GM21737 (cell line): ENCODE measurements at regions not wholly inside any gene's neighbourhood (a gene's known extent, or its start where the extent isn't known, plus 50 kb on each side); places are given as distances from the start of the nearest gene placed in this dataset.

Experiments used
- ATAC-seq: cut with Tn5 transposase; IDR thresholded peaks from one replicate; pipeline ENCODE4 v1.9.1; 2021; ENCODE audit warnings: mild to moderate bottlenecking, moderate library complexity; ENCODE audit not compliant: unreplicated experiment

DNA sequence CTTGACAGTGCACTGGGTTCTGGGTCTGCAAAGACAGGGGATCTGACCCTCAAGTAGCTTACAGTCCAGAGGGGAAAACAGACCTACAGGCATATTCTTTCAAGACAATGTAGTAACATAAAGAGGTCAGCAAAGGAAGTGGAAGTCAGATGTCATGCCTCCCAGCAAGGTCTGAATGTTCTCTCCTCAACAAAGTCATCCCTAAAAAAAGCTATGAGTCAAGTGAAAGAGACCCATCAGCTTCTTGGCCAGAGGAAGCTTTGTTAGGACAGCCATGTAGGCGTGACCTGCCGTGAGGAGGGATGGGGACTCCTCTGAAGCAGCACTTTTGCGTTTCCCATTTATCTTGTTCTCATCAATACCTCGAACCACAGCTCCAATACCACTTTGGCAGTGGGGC, 331.6 kb upstream of the NR2F2 start:
- no peak for ATAC-seq

DNA sequence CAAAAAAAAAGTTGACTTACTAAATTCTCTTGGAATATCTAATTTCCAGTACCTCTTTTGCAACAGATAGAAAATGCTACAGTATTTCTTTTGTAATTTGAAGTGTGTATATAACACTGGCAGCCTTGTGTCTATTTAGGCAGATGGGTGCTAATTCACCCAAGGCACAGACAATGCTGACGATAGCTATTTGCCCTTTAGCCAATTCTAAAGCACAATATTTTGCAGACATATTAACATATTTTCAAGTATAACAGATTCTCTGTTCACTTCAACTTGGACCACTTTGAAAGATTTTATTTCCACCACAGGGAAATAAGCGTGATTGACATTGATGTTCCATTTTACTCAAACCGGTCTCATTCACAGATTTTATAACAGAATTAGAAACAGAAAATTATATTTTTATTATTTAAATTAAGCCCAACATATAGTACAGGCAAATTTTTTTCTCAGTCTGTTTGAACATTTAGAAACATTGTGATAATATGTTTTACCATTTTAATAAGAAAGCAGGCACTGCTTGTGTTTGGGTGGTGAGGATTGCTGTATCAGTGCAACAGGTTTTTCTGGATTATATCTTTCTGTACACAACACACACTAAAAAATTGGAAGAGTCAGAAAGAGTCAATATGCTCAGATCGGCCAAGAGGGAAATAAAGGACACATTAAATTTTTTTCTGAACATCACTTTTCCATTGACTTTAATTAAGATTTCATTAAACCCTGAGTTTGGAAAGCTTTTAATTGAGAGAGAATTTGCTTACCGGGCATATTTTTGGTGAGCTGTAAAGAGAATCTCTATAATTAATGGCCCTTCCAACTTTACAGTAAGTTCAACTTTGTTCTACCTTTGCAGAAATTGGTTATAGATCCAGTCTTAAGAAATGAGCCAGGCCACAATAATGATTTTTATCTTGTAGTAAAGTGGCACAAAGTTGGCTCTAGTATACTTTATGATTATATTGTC, 327.3 kb upstream of the NR2F2 start:
- ATAC-seq, result no peak

DNA sequence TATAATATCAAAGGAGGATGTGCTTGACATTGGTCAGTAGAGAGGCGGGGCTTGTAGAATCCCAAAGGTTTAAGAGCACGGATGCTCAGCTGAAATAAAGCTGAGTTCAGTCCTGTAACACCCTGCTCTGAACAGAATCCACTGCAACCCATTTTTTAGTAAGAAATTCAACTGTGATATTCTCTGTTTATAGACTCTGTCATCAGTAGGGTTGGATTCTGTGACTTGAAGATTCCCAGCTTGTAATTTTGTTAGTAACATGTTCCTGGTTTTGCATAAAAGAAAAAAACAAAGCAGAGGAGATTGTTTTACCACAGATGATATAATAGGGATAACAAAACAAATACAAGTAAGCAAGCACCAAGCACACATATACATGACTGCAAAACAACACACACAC, 324.6 kb upstream of the NR2F2 start:
- ATAC-seq, result no peak

DNA sequence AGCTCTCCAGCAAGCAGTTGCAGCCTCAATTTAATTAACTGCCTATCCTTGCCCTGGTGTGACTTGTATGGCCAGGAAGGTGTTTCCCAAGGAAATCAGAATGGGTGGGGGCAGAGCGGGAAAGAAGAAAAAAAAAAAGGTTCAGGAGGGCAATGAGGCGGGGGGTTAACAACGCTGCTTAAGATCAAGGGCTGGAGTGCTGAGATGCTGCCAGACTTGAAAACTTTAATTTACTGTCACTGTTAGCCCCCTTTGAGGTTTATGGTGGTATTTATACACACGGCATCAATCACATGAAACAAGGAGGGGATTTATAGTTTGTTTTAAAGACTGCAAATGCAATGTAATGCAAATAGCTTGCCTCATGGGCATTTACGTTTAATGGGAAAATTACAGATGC, 319.4 kb upstream of the NR2F2 start:
- ATAC-seq, result no peak

DNA sequence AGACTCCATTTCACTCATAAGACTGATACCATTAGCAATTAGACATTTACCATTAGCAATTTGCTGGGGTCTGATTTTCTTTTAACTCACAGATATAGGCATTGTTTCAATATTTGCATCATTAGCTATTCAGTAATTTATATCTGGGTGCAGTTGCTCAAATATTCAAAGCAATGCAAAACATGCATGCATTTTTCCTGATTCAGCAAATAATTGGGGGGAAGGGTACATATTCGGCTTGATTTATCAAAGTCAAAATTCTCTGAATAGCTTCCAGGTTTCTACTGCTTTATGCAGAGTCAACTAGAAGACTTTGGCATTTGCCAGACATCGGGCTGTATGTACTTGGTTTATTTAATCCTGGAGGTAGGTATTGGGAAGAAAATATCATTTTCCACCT, 315.6 kb upstream of the NR2F2 start:
- ATAC-seq, result no peak

DNA sequence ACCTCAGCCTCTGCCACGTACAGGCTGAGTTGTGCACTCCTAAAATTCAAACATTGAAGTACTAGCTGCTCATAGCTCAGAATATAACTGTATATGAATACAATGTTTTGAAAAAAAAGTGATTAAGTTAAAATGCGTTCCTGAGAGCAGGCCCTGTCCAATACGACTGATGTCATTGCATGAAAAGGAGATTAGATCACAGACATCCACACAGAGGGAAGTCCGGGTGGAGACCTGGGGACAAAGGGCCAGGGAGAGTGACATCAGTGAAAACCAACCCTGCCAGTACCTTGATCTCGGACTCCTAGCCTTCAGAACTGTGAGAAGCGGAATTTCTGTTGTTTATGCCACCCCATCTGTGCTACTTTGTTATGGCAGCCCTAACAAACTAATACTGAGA, 311.4 kb upstream of the NR2F2 start:
- no peak for ATAC-seq

DNA sequence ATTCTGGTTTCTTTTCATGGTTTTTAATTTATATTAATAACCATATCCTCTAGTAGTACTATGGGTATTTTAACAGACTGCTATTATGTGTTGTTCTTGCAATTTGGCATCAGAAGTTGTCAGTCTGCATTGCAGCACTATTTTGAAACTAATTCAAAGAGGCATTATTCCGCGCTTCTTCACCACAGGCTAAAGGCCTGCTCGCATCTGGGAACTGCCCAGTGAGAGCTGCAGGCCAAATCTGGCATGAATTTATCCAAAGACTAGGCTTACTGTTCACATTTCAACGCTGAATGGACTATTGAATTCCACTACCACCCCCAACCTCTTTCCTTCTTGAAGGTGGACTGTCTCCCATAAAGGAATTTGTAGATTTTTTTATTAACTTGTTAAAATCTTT, 310.4 kb upstream of the NR2F2 start:
- no peak for ATAC-seq

DNA sequence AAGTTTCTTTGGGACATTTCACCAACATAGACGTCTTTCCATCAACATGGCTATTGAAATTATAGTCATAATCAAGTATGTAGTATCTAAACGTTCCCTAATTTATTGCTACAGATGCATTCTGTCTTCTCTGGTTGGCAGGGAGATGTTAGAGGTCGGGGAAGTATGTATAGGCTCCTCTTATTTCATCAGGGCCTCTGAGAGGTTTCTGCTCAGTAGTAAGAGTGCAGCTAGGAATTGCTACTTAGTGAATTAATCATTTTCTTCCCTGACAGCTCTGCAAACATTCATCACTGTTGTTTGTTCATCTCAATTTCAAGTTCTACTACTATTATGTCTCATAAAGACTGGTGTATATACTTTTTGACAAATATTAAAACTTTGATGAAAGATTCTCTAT, 309.7 kb upstream of the NR2F2 start:
- no peak for ATAC-seq

DNA sequence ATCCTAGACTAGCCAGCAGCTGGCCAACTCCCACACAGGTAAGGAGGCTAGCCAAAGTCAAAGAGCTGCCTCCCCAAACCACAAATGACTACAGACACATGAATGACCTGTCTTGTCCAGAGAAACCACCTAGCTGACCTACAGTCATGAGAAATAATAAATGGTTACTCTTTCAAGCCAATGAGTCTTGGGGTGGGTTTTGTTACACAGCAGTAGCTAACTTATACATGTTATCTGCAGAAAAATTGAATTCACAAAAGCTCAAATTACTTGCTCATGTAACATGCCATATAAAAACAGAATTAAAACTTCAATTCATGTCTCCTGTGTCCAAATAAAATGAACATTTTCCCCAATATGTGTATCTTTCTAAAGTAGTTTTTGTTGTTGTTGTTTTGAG, 307.4 kb upstream of the NR2F2 start:
- ATAC-seq, result no peak

DNA sequence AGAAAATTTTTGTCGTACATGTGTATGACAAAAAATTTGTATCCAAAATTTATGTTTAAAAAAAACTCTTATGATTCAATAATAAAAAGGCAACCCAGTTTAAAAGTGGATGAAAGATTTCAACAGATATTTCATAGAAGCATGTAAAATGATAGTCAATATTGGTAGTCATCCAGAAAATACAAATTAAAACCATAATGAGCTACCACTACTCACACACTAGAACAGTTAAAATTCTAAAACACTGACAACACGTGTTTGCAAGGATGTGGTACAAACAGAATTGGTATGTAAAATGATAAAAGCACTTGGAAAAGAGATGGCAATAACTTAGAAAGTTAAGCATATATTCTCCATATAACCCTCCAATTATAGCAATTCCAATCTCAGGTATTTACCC, 303.0 kb upstream of the NR2F2 start:
- no peak for ATAC-seq

DNA sequence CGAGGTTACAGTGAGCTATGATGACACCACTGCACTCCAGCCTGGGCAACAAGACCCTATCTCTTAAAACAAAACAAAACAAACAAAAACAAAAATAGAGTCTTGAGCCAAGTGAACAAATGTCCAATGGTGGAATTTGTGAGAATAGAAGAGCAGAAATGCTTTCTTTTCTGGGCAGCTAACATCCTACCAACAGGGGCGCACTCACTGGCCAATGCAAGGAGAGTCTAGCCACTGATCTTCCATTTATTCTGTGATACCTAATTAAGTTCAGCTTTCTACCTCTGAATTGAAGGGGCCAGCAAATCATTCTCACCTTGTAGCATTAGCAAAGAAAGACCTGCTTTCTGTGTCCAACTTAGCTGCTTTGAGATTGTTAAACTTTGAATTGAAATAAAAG, 301.9 kb upstream of the NR2F2 start:
- no peak for ATAC-seq

DNA sequence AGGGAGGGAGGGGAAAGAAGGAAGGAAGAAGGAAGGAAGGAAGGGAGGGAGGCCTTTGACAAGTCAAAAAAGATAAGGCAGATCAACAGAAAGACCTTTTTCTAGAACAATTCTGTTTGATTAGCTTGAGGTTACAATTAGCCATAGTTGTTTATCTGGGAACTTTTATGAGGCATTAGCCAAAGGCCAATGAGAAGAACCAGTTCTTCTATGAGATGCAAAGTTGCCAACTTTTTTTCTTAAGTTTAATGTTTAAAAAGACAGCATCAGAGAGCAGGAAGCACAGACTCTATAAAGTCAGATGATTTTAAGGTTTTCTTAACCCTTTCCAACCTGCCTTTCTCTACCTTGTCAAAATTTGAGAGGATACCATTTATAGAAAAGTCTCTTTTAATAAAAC, 301.3 kb upstream of the NR2F2 start:
- no peak for ATAC-seq

DNA sequence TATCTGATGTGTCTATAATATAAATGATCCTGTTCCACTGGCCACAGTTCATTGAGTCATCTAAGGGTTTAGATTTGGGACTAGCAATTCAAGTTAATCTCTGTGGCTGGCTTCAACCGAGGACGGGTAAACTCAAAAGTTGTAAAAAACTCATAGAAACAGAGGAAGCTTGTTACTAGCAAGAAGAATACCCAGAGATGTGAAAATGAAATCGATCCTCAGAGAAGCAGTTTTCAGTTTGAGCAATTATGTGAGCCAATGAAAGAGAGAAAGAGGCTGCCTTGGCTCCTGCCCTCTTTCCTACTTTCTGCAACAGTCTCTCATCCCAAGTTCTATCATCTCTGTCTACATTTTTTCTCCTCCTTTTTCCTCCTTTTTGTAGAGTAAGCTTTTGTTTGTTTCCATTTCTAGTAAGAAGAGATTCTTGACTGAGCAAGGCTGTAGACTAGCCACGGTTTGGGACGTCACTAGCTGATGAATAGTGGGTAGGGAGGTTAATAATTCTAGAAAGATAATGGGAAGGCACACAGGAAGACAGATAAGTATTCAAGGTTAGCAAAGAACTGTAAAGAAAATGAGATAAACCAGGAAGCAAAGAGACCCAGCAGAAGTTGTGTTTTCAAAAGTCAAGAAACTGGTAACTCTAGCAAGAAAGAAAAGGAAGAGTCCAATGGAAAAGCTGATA, 298.9 kb upstream of the NR2F2 start:
- ATAC-seq, result no peak

DNA sequence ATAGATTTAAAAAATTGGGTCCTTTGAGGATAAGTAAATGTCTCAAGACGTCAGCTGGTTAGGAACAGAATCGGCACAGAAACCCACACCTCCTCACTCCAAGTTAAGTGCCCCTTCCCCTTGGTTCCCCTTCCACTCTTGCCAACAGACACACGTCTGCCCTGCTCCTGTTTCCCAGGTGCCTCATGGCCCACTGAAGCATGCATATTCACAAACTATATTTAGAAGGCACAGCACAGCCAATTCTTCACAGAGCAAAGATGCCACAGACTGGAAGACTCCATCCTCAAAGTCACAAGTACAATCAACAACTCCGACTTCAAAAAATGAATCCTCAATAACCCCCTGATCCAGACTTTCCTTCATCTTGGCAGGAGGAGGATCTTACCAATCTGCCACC, 295.4 kb upstream of the NR2F2 start:
- ATAC-seq, result no peak

DNA sequence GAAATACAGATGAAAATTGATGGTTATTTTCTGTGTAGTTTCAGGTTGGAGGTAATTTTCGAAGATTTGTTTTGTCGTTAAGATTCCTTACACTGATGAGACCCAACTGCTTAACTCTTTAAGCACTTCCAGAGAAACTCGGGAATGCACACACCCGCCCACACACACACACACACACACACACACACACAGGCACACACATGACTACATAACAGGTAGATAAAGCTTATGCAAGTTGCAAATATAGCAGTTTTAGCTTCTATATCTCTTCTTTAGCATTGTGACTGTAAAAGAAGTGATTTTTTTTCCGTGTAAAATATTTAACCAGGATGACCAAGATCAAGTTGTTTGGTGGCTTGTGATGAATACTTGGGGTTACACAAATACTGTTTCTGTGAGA, 294.9 kb upstream of the NR2F2 start:
- ATAC-seq, result no peak

DNA sequence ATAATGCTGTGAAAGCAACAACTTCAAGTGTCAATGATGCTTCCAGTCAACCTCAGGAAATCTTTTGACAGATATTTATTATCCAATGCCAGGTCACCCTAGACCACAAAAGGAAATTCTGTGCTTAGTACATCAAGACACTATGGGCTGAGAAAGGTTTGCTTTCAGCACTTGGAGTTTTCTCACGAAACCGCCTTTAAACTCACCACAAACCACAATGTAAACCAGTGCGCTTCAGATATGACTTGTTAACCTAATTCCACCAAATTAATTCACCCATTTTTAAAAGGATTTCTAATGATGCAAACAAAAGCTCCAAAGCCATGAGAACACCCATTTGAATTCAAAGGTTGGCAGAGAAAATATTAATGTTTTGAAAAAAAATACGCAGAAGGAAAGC, 292.9 kb upstream of the NR2F2 start:
- ATAC-seq, result no peak

DNA sequence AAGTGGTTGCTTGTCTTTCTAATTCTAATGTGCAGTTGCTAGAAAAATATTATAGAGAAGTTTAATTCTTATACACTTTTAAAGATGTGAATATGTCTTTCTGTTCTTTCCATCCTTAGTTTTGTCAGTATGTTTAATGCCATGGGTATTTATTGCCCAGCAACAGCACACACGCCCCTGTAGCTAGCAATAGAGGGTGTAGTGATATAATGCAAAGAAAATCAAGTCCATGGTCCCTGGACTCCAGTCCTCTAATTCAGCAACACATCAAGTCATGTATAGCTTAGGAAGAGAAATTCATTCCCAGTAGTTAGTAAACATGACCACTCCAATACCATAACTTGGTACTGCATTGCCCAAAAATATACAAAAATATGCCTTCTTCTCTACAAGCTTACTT, 292.4 kb upstream of the NR2F2 start:
- ATAC-seq, result no peak

DNA sequence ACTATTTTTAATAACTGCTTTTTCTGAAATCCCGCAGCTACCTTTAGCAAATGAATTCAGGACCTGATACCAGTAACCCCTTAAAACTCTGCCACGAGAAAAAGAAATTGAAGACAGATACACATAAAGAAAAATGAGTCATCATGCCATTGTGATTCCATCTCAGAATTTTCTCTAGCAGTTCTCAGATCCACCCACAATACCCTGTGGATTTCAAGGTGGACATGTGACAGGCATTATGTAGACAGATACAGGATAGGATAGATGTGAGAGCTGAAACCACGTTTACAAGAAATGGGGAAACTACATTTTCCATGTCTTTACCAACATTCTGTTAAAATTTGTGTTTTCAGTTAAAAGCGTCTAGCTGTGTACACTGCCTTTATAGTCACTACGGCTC, 291.9 kb upstream of the NR2F2 start:
- no peak for ATAC-seq

DNA sequence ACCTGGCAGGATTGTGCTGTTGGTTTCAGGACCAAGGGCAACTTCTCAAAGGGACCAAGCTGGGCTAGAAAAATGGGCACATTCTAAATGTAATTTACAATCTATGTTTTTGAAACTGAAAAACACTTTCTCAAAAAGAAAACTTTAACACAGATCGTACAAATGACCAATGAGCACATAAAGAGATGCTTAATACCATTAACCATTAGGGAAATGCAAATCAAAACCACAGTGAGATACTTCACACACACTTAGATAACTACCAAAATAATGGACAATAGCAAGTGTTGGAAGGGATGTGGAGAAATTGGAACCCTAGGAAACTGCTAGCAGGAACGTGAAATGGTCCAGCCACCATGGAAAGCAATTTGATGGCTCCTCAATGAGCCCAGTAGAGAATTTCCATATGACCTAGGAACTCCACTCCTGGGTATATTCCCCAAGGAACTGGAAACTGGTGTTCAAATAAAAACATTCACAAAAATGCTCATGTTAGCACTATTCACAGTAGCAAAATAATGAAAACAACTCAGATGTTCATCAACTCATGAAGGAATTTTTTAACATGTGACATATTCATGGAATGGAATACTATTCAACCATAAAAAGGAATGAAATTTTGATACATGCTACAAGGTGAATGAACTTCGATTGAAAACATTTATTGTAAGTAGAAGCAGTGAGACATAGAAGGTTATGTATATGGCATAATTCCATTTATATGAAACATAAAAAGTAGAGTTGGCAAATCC, 288.3 kb upstream of the NR2F2 start:
- no peak for ATAC-seq

DNA sequence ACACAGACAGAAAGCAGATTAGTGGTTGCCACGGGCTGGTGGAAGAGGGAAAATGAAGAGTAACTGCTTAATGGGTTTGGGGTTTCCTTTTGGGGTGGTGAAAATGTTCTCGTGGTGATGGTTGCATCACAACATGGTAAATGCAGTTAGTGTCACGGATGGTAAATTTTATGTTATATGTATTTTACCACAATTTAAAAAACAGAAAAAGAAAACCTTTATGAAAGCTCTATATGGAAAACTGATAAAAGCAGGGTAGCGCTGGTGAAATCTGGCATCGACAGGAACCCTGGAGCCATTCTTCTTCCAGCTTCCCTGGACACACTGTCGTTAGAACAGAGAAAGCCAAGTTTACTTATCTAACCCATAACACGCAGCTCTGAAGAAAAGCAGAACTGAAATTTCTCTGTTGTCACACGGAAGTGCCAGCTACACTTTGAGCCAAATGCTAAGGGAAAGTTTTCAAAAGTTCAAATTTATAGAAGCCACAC, 287.7 kb upstream of the NR2F2 start:
- peak; percentile 85 for ATAC-seq

DNA sequence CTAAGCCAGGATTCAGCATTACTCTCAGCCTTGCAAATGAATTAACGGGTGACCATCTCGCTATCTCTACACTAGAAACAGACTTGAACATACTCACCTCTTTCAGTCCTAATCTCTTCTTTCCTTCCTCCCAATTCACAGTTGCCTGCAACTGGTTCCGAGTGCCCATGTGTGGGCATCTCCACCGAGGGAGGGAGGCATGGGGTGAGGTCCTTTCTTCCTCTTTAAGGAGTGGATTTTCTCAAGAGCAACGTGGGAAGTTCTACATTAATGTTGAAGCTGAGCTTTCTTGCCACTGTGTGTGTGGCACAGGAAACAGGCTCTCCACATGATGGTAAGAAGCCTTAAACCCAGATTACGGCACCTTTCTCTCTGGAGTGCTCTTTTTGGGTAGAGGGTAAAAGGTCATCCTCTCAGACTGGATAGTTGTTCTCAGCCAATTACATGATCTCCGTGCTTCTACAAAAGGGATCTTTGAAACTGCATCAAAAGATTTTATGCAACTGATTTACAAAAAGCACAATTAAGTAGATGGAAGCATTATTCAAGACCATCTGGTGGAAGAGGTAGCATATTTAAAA, 286.8 kb upstream of the NR2F2 start:
- no peak for ATAC-seq
